HL-60 (cell line): ENCODE measurements at regions not wholly inside any gene's neighbourhood (a gene's known extent, or its start where the extent isn't known, plus 50 kb on each side); places are given as distances from the start of the nearest gene placed in this dataset.

ENCODE experiments used
- TF ChIP-seq, protein P1 (sequence below): IDR thresholded peaks from one replicate; pipeline ENCODE4 v1.5.1; 2011; ENCODE audit warnings: low read length, control low read depth, inconsistent platforms; ENCODE audit not compliant: insufficient read depth
- TF ChIP-seq, protein P2 (sequence below): IDR thresholded peaks from 2 replicates; pipeline ENCODE4 v1.6.1; 2012; ENCODE audit warnings: low read depth; ENCODE audit not compliant: insufficient replicate concordance

DNA sequence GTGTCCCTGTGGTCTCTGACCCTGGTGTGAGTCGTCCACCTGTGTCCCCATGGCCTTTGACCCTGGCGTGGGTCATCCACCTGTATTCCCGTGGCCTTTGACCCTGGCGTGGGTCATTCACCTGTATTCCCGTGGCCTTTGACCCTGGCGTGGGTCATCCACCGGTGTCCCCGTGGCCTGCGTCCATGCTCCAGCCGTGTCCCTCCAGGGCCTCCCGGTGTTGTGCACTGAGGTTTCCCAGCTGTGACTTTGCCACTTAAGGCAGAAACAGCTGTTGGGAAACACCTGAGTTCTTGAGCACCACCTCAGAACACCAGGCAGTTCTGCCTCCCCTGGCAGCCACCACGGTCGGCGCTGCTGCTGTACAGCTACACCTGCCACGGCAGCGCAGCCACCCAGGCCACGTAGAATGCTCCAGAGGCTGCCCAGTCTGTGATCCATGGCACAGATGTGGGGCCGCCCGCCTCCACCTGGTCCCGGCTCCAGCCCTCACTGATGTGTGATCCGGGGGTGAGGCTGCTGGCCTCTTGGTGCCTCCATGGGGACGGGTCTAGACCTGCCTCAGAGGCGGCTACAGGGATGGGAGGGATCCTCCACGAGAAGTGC, 69.1 kb upstream of the GALNT9 start:
- TF ChIP-seq, protein P1, sequence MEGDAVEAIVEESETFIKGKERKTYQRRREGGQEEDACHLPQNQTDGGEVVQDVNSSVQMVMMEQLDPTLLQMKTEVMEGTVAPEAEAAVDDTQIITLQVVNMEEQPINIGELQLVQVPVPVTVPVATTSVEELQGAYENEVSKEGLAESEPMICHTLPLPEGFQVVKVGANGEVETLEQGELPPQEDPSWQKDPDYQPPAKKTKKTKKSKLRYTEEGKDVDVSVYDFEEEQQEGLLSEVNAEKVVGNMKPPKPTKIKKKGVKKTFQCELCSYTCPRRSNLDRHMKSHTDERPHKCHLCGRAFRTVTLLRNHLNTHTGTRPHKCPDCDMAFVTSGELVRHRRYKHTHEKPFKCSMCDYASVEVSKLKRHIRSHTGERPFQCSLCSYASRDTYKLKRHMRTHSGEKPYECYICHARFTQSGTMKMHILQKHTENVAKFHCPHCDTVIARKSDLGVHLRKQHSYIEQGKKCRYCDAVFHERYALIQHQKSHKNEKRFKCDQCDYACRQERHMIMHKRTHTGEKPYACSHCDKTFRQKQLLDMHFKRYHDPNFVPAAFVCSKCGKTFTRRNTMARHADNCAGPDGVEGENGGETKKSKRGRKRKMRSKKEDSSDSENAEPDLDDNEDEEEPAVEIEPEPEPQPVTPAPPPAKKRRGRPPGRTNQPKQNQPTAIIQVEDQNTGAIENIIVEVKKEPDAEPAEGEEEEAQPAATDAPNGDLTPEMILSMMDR: no peak
- TF ChIP-seq, protein P2, sequence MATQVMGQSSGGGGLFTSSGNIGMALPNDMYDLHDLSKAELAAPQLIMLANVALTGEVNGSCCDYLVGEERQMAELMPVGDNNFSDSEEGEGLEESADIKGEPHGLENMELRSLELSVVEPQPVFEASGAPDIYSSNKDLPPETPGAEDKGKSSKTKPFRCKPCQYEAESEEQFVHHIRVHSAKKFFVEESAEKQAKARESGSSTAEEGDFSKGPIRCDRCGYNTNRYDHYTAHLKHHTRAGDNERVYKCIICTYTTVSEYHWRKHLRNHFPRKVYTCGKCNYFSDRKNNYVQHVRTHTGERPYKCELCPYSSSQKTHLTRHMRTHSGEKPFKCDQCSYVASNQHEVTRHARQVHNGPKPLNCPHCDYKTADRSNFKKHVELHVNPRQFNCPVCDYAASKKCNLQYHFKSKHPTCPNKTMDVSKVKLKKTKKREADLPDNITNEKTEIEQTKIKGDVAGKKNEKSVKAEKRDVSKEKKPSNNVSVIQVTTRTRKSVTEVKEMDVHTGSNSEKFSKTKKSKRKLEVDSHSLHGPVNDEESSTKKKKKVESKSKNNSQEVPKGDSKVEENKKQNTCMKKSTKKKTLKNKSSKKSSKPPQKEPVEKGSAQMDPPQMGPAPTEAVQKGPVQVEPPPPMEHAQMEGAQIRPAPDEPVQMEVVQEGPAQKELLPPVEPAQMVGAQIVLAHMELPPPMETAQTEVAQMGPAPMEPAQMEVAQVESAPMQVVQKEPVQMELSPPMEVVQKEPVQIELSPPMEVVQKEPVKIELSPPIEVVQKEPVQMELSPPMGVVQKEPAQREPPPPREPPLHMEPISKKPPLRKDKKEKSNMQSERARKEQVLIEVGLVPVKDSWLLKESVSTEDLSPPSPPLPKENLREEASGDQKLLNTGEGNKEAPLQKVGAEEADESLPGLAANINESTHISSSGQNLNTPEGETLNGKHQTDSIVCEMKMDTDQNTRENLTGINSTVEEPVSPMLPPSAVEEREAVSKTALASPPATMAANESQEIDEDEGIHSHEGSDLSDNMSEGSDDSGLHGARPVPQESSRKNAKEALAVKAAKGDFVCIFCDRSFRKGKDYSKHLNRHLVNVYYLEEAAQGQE: no peak
